ENCODE measurements at regions not wholly inside any gene's neighbourhood (a gene's known extent, or its start where the extent isn't known, plus 50 kb on each side); places are given as distances from the start of the nearest gene placed in this dataset.
"Not testable (repeated sequence)": the region's sequence is repeated elsewhere in the genome, so short reads cannot be mapped to it uniquely, and the experiment has no call there.

DNA sequence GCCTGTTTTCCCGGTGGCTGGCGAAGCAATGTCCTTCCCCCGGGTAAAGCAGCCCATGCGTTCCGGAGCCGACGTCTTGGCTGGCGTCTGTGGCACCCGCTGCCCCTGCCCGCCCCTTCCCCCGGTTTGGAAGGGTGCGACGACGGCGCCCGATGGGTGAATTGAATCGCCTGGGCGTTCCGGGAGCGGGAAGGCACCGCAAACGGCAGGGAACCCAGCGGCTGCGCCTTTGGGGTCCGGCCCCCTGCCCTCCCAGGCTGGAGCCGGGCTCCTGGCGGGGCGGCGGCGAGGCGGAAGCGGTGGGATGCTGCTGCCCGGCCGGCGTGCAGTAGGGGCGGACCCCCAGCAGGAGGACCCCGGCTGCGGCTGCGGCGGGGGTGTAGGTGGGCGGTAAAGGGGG lies 123.6 kb upstream of the RHOU start:
- intact Hi-C loops (cut with DNase I, micrococcal nuclease); H3K36me3 ChIP-seq (ENCODE audit: low read depth); DNase-seq; H3K4me3 ChIP-seq; ATAC-seq; H3K4me1 ChIP-seq (ENCODE audit: low read depth); H3K9me3 ChIP-seq: not testable (repeated sequence)

DNA sequence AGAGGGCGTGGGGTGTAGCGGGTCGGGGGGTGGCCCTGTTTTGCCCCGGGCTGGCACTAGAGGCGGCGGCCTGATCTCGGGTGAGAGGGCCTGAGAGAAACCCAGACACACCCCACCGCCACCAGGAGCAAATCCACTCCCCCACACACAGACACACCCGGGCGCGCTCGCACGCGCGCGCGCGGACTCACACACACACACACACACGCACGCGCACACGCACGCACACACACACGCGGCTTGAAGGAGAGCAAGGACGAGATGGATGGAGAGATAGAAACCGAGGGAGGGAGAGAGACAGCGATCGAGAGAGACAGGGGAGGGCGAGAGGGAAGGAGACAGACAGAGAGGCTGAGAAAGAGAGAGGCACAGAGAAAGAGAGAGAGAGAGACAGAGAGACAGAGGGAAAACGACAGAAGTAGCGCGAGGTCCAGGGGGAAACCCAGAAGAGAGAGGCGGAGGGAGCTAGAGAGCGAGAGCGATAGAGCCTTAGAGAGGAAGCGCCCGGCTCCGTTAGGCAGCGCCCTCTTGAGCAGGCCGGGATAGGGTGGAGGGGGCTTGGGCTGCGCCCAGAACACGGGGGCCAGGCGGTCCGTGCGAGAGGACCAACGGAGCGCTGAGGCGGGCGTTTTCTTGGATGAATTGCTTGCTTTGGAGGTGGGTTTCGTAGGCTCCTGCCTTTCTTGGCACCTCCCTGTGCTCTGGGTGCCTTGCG lies 113.1 kb upstream of the RHOU start:
- H3K4me3 ChIP-seq; intact Hi-C loops (cut with DNase I, micrococcal nuclease); H3K36me3 ChIP-seq (ENCODE audit: low read depth); H3K4me1 ChIP-seq (ENCODE audit: low read depth); ATAC-seq; DNase-seq; H3K9me3 ChIP-seq: not testable (repeated sequence)

DNA sequence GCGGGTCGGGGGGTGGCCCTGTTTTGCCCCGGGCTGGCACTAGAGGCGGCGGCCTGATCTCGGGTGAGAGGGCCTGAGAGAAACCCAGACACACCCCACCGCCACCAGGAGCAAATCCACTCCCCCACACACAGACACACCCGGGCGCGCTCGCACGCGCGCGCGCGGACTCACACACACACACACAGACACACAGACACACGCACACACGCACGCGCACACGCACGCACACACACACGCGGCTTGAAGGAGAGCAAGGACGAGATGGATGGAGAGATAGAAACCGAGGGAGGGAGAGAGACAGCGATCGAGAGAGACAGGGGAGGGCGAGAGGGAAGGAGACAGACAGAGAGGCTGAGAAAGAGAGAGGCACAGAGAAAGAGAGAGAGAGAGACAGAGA lies 108.8 kb upstream of the RHOU start:
- H3K9me3 ChIP-seq; H3K4me1 ChIP-seq (ENCODE audit: low read depth); H3K4me3 ChIP-seq; DNase-seq; H3K36me3 ChIP-seq (ENCODE audit: low read depth); intact Hi-C loops (cut with DNase I, micrococcal nuclease); ATAC-seq: not testable (repeated sequence)

DNA sequence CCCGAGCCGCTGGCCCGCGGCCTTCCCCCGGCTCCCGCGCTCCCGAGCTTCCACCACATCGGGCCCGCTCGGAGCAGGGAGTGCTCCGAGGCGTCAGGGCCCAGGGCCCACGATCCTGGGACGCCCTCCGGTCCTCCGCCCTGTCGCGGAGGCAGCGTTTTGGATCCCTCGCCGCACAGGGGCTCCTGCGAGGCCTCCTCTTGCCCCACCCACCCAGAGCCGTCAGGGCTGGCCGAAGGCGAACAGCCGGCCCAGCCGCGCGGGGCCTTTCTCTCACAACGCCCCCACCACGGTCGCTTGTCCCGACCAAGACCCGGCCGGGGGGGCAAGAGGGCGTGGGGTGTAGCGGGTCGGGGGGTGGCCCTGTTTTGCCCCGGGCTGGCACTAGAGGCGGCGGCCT lies 102.4 kb upstream of the RHOU start:
- ATAC-seq; H3K9me3 ChIP-seq; DNase-seq; intact Hi-C loops (cut with DNase I, micrococcal nuclease); H3K36me3 ChIP-seq (ENCODE audit: low read depth); H3K4me1 ChIP-seq (ENCODE audit: low read depth); H3K4me3 ChIP-seq: not testable (repeated sequence)

DNA sequence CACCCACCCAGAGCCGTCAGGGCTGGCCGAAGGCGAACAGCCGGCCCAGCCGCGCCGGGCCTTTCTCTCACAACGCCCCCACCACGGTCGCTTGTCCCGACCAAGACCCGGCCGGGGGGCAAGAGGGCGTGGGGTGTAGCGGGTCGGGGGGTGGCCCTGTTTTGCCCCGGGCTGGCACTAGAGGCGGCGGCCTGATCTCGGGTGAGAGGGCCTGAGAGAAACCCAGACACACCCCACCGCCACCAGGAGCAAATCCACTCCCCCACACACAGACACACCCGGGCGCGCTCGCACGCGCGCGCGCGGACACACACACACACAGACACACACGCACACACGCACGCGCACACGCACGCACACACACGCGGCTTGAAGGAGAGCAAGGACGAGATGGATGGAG lies 100.0 kb upstream of the RHOU start:
- ATAC-seq; H3K4me3 ChIP-seq; intact Hi-C loops (cut with DNase I, micrococcal nuclease); H3K4me1 ChIP-seq (ENCODE audit: low read depth); H3K36me3 ChIP-seq (ENCODE audit: low read depth); H3K9me3 ChIP-seq: not testable (repeated sequence)
- peak; percentile 65 to 78 (median 72) for DNase-seq

DNA sequence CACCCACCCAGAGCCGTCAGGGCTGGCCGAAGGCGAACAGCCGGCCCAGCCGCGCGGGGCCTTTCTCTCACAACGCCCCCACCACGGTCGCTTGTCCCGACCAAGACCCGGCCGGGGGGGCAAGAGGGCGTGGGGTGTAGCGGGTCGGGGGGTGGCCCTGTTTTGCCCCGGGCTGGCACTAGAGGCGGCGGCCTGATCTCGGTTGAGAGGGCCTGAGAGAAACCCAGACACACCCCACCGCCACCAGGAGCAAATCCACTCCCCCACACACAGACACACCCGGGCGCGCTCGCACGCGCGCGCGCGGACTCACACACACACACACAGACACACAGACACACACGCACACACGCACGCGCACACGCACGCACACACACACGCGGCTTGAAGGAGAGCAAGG lies 97.8 kb upstream of the RHOU start:
- H3K9me3 ChIP-seq; H3K4me3 ChIP-seq; intact Hi-C loops (cut with DNase I, micrococcal nuclease); H3K4me1 ChIP-seq (ENCODE audit: low read depth); ATAC-seq; H3K36me3 ChIP-seq (ENCODE audit: low read depth): not testable (repeated sequence)
- DNase-seq: peak in 1 of 3 donors; percentile 53

DNA sequence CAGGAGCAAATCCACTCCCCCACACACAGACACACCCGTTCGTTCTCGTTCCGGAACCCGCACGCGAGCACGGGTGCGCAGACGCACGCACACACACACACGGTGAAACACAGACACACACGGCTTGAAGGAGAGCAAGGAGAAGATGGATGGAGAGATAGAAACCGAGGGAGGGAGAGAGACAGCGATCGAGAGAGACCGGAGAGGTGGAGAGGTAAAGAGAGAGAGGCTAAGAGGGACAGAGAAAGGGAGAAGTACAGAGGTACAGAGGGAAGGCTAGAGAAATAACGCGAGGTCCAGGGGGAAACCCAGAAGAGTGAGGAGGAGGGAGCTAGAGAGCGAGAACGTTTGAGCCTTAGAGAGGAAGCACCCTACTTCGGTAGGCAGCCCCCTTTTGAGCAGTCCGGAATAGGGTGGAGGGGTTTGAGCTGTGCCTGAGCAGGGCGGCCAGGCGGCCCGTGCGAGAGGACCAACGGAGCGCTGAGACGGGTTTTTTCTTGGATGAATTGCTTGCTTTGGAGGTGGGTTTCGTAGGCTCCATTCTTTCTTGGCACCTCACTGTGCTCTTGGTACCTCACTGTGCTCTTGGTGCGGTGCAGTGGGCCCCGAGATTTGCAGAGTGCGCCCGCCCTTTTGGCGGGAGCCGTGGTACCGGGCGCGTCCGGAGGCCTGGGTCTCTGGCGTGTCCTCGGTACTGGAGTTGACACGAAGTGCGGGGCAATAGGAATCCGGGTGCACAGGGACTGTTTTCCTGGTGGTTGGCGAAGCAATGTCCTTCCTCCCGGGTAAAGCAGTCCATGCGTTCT lies 88.4 kb upstream of the RHOU start:
- intact Hi-C loops (cut with DNase I, micrococcal nuclease): no loop called here
- peak; percentile 21 to 49 (median 45) for DNase-seq
- TF ChIP-seq, protein P1, sequence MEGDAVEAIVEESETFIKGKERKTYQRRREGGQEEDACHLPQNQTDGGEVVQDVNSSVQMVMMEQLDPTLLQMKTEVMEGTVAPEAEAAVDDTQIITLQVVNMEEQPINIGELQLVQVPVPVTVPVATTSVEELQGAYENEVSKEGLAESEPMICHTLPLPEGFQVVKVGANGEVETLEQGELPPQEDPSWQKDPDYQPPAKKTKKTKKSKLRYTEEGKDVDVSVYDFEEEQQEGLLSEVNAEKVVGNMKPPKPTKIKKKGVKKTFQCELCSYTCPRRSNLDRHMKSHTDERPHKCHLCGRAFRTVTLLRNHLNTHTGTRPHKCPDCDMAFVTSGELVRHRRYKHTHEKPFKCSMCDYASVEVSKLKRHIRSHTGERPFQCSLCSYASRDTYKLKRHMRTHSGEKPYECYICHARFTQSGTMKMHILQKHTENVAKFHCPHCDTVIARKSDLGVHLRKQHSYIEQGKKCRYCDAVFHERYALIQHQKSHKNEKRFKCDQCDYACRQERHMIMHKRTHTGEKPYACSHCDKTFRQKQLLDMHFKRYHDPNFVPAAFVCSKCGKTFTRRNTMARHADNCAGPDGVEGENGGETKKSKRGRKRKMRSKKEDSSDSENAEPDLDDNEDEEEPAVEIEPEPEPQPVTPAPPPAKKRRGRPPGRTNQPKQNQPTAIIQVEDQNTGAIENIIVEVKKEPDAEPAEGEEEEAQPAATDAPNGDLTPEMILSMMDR (IDR thresholded peaks at IDR 0.05): no peak

DNA sequence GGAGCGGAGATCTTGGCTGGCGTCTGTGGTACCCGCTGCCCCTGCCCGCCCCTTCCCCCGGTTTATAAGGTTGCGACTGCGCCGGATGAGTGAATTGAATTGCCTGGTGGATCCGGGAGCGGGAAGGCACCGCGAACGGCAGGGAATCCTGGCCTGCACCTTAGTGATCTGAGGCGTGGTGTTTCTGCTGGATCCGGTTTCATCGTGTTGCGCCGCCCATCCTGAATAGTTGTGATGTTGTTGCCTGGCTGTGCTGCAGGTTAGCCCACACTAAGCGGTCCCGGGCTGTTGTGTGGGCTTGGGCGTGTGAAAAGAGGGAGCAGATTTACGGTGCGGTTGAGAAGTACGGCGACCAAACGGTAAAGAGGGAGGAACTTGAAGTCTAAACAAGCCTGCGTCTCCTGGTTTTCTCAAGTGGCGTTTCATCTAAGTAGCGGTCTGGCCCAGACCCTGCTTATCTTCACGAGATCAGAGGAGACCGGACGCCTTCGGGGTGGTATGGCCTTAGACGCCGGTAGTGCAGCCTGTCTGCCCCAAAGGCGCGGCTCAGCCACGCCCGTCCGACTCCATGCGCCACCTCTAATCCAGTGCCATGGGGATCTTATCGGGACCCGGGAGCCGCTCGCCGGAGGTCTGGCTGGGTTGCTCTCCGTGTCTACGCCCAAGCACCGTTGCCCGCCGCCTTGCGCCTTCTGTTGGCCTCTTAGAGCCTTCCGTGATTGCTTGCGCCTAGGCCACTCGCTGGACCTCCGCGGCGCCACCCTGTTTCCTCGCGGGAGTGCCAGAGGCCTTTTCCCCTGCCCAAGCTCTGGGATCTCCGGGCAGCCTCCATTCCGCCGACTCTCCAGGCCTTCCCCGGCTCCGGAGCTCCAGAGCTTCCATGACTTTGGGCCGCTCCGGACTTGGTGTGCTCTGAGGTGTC lies 87.5 kb upstream of the RHOU start:
- ATAC-seq: peak; percentile 85
- TF ChIP-seq, protein P1 (IDR thresholded peaks at IDR 0.05): no peak
- Histone ChIP-seq H3K4me3 (no peak overlapping the region), H3K36me3 (ENCODE audit: low read depth) (no peaks in the 10 kb centered on the region), H3K9me3 (no peaks in the 10 kb centered on the region), H3K4me1 (ENCODE audit: low read depth) (peaks cover 17% of the 10 kb centered on the region)
- intact Hi-C loops (cut with DNase I, micrococcal nuclease): no loop called here
- peak; percentile 57 to 64 (median 64) for DNase-seq

More for the DNA sequence above, 88.4 kb upstream of the RHOU start:
- no peaks in the 10 kb centered on the region for H3K9me3 ChIP-seq
- H3K36me3 ChIP-seq (ENCODE audit: low read depth): no peaks in the 10 kb centered on the region
- peaks cover 17% of the 10 kb centered on the region for H3K4me1 ChIP-seq (ENCODE audit: low read depth)
- peak; percentile 63 for ATAC-seq
- no peak overlapping the region for H3K4me3 ChIP-seq

Data from mucosa of descending colon (tissue), 3 donors.